GF-D8 (cell line): ENCODE measurements at regions not wholly inside any gene's neighbourhood (a gene's known extent, or its start where the extent isn't known, plus 50 kb on each side); places are given as distances from the start of the nearest gene placed in this dataset.
A peak's percentile ranks its signal among the peaks of the same experiment; 100 is the strongest.
"Not testable (repeated sequence)": the region's sequence is repeated elsewhere in the genome, so short reads cannot be mapped to it uniquely, and the experiment has no call there.

ENCODE experiments used
- DNase-seq: peaks from one replicate; lab custom pipeline; 2025; lab: John Stamatoyannopoulos, UW

DNA sequence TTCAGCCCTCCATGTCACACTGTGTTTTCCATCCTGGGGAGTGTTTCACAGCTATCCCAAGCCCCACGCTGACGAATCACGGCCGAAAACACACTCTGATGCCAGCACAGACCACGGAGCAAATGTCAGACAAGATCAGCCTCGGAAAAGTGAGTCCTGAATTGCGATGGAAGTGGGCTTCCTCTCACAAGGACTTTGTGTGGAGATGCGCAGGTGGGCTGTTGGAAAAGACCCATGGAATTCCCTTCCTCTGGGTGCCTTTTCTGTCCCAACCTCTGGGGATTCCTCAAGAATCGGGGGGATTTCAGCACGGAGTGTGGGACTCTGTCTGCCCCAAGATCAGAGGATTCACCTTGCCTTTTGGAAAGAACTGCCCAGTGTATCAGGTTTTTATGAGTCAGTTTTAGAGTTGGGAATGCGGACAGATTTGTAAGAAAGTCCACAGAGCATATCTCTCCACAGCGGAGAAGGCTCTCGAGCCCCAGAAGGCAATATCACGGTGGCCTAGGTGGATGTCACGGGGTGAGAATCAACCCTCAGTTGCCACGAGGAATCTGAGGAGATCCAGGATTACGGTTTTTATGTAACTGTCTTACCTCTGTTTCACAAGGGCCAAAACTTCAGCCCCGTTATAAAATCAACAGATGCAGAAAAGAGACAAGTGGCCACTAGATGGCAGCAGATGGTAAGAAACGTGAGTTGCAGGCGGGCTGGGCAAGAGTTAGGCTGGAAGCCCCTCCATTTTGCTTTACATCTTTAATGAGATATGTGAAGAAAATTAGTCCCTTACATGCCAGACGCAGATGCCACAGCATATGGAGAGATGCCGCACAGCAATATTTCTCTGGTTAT, 201.9 kb downstream of the DAD1 start:
- peak; percentile 16 for DNase-seq

DNA sequence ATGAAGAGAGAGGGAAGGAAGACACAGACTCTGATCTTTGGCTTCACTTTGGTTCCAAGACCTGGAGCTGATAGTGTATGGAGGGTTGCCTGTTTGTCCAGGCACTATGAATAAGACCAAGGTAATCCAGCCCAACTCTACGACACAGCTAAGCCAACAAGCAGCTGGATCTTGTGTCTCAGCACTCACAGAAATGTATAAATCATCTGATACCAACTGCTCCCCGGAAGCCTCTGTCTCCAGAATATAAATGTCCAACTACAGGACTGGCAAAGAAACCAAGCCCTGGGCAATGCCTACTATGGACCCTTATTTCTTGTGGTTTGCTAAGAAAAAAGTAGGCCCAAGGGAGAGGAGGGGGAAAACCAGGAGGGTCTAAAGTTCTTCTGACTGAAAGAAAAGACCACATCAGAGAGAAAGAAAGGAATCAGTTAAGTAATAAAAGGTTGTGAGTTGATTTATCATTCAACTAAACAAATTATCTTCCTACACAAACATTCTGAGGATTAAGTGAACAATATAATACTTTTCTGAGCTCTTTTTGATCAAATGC, 204.0 kb downstream of the DAD1 start:
- DNase-seq: no peak

DNA sequence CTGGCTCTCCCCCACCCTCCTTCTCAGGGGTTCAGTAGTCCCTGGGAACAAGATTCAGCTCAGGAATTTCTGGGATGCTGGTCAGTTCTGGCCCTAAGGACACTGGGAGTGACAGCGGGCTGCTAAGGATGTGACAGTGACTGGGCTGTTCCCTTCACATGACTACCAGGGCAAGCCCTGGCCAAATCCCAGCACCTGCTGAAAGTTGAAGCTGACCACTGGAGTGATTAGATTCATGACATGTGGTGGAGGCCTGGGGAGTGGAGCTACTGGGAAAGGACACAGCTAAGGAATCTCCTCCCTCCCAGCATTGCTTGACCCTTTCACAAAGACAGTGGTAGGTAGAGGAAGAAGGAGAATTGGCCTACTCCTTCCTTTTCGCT, 204.9 kb downstream of the DAD1 start:
- DNase-seq: no peak

DNA sequence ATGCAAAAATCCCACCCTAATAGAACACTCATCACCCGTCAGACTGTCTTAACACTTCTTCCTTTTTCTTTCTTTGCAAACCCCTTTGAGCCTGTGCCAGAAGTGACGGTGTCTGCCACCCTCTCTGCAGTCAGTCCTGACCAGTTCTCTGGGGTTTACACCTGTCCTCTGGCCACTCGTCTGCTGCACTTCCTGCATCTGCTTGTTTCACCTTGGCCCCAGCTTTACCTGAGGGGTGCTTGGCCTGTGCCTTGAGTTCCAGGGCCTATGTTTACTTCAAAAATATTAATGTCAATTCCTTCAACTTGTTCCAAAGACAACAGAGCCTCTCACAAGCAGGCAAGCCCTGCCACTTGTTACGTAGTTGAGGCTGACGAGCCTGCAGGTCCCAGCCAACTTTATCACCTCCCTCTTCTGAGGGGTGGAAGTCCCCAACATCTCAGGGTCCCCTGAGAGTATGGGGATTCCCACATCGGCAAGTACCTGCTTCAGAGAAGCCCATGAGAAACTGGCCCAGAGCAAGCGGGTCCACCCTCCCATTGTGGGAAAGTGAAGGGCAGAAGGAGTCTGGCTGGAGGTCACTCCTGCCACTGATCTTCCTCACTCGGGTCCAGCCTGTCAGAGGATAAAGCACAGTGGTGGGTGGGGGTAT, 205.4 kb downstream of the DAD1 start:
- no peak for DNase-seq

DNA sequence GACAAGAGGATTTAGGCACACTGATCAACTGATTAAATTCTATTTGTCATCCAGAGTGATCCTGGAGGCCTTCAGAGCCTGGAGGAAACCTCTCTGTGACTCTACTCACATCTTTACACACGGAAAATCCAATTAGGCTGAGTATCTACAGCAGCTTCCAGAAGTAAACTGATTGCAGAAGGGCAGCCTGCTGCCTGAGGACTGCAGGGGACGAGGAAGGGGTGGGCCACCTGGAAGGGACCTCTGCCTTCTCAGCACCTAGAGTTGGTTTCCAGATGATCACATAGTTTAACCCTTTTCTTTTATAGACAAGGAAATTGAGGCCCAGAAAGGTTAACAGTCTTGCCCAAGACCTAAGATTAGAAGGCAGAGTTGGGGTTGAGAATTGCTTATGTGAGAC, 206.1 kb downstream of the DAD1 start:
- no peak for DNase-seq

DNA sequence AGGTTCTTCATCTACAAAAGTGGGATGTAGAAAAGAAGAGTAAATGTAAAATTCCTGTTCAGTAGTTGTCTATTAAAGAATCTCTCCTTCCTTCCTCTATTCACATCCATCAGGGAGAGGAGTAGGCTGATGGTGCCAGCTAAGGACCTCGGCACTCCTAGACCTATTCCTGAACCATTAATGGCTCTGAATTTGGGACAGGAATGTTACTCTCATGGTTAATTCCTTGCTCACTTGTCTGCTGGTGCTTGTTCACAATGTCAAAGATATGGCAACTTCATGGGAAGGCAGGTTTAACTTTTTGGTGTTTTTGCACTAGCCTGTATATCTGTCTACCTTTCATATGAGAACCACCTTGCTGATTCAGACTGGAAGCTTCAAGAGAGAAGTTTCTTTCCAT, 206.6 kb downstream of the DAD1 start:
- DNase-seq: no peak

DNA sequence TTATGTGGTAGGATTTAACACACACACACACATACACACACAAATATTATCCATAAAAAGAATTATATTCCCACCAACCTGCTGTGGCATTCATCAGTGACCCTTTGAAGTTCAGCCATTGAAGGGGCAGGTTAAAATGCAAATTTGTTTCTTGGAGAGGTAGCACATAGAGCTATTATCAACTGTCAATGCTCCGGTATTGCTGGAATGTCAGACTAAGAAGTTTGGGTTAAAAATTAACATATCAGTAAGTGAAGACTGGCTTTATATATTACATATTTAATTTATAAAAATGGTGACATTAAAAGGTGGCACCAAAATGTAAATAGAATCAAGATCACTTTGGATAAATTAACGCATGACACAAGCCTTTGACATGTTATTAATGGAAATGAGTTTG, 207.3 kb downstream of the DAD1 start:
- no peak for DNase-seq

DNA sequence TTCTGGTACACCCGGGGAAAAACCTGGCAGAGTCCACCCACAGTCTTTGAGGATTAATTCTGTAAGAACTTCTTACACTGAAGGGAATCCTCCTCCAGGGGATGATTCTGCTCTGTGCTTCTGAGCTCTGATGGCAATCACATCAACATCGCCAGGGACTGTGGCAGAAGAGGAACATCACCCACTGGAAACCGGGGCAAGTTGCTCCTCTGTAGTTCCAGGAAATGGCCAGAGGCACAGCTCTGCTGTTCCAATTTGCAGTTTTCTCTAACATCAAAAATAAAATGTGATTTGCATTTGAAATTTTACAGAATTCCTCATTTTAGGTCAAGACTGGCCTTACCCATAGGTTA, 207.6 kb downstream of the DAD1 start:
- DNase-seq: no peak

DNA sequence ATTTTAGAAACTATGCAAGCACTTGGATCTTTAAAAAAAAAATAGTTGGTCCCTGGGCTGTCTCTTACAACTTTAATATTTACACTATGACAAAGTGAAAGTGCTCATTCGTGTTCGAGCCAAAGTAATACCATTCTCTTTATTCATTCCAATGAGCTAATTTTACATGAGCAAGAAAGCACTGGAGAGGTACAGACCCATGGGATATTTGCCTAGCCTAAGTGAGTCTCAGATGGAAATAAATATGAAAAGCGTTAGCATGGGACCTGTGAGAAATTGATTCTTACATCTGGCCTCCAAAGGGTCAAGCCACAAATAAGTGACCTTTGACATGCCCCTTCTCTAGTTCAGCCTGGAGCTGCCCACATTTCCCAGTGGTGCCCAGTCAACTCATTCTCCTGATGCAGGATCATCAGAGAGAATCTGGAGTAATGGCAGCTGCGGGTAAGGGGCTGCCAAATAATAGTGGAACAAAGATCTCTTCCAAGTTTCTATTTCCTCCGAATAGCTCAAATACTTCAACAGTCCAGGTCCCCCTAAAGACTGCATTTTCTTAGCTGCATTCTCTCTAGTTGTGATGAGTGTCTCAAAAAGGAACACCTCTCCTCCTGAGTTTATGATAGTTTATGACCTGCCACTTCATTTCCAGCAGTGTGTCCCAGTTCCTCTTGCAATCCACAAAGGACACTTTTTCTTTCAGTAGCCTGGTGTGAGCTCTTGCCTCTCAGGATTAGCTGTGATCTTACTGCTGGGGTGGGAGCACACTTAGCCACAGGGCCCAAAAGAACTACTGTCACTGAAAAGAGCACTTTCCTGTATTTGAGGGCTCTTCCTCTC, 208.2 kb downstream of the DAD1 start:
- no peak for DNase-seq

DNA sequence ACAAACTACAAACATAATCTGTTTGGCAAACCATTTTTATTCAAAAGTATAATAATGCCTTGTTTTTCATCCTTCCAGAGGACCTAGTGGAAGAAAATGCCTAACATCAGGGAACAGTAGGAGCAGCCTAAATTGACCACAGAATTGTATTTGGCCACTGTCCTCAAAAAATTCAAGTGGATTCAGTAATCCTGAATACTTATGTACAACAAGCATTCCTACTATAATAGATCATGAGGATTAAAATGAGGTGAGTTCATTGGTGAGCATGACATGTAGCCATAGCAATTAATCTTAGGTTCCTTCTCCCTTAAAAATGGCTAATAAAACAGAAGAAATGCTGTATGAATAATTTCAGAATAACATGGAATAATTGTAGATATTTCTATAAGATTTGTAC, 209.3 kb downstream of the DAD1 start:
- DNase-seq: no peak

DNA sequence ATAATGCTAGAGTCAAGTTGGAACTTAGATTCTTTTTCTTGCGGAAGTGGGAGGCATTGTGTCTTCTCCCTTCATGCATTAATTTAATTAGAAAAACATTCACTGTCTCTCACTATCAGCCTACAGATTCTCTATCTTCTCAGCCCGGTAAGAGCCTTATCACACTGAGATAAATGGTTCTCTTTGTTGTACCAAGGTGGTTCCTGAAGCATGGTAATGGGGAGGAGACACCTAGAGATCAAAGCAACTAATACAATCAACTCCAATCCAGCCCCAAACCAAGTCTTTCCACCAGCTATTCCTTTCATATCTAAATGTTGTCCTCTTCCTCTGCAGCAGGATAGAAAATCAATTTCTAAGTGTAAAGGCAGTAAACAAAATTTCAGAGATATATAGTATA, 210.8 kb downstream of the DAD1 start:
- DNase-seq: no peak

DNA sequence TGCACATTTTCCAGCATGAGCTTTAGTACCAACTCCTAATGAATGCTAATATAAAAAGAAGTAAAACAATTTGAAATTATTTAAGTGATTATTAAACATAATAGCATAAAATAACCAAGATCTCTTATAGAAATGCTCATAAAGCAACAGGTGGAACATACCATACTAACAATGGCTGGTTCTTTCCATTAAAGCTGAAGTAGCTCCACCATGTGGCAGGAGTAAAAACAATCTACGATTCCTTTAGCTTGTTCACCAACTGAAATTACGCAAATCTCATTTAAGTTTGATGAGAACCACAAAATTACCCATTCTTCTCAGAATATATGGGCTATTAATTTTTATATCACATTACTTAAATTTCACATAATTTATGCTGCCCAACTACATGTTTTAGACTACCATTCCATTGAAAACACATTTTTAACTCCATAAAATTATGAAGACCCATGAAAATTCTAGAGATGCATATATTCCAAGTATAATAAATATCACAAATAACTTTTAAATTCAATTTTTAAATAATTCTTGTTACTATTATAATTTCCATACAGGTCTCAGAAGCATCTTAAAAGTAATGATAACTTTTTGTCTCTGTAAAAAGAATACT, 213.6 kb downstream of the DAD1 start:
- no peak for DNase-seq

DNA sequence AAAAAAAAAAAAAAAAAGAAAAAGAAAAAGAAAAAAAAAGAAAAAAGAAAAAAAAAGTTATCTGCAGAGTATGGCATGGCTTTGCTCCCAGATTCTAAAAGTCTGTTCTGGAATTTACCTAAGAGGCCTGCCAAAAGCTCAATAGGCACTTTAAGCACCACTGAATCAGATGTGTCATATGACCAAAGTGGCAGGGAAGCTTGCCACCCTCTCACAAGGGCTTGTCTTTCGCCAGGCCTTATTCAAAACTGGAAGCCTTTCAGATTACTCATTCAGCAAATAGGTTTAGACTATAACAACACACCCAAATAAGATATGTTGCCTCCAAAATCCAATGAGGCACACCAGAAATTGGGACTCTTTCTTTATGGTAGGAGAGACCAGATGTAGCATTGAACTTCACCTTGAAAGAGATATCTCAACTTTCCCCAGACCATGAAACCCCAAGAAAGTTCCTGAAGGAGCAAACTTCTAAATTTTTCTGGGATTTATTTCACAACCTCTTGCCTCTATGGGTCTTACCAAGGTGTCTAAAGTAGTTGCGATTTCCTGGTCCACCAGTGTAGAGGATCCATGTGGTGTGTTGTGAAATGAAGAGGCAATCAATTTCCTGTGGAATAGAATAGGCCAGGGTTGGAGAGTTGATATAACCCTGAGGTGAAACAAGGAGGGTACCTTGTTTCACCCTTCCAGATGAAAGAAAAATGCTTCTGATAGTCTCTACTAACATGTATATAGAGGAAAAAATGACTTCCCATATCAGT, 218.8 kb downstream of the DAD1 start:
- DNase-seq: no peak

DNA sequence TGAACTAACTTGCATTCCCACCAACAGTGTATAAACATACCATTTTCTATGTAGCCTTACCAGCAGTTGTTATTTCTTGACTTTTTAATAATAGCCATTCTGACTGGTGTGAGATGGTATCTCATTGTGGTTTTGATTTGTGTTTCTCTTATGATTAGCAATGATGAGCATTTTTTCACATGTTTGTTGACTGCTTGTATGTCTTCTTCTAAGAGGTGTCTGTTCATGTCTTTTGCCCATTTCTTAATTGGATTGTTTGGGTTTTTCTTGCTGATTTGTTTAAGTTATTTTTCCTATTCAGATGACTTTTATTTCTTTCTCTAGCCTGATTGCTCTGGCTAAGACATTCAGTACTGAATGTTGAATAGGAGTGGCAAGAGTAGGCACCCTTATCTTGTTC, 230.3 kb downstream of the DAD1 start:
- no peak for DNase-seq

DNA sequence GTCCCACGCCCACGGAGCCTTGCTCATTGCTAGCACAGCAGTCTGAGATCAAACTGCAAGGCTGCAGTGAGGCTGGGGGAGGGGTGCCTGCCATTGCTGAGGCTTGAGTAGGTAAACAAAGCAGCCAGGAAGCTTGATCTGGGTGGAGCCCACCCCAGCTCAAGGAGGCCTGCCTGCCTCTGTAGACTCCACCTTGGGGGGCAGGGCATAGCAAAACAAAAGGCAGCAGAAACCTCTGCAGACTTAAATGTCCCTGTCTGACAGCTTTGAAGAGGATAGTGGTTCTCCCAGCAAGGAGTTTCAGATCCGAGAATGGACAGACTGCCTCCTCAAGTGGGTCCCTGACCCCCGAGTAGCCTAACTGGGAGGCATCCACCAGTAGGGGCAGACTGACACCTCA, 239.7 kb downstream of the DAD1 start:
- not testable (repeated sequence) for DNase-seq

DNA sequence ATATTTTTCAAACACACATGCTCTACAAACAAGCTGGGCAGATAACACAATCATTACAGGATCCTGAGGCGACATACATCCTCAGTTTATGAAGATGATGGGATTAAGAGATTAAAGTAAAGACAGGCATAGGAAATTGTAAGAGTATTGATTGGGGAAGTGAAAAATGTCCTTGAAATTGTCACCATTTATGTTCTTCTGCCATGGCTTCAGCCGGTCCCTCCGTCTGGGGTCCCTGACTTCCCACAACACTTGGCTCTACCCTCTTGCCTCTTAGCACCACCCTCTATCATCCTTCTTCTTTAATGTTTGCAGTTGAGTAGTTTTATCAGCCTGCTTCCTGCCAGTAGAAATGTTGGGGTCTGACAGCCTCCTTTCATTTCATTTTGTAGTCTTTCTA, 244.4 kb downstream of the DAD1 start:
- no peak for DNase-seq

DNA sequence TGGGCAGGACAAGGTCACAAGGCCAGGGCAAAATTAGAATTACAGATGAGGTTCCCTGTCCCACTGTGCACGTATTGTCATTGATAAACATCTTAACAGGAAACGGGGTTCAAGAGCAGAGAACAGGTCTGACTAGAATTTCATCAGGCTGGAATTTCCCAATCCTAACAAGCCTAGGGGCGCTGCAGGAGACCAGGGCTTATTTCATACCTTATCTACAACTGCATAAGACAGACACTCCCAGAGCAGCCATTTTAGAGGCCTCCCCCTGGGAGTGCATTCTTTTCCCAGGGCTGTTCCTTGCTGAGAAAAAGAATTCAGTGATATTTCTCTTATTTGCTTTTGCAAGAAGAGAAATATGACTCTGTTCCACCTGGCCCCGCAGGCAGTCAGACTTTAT, 244.8 kb downstream of the DAD1 start:
- not testable (repeated sequence) for DNase-seq

DNA sequence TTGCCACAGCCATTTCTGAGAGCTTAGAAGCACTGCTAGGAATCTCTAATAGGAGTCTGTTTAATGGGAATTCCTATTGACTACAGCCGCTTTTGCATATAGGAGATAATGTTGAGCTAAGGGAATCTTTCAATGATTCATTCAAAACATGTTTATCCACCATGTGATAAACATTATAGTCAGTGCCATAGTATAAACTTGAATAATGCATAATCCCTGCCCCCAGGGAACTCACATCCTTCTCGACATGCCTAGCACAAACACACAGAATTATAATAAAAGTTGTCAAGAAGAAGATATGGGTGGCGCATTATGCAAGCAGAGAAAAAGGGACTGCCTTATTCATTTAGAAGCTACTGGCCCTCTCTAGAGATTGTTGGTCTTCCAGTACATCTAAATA, 248.0 kb downstream of the DAD1 start:
- no peak for DNase-seq

DNA sequence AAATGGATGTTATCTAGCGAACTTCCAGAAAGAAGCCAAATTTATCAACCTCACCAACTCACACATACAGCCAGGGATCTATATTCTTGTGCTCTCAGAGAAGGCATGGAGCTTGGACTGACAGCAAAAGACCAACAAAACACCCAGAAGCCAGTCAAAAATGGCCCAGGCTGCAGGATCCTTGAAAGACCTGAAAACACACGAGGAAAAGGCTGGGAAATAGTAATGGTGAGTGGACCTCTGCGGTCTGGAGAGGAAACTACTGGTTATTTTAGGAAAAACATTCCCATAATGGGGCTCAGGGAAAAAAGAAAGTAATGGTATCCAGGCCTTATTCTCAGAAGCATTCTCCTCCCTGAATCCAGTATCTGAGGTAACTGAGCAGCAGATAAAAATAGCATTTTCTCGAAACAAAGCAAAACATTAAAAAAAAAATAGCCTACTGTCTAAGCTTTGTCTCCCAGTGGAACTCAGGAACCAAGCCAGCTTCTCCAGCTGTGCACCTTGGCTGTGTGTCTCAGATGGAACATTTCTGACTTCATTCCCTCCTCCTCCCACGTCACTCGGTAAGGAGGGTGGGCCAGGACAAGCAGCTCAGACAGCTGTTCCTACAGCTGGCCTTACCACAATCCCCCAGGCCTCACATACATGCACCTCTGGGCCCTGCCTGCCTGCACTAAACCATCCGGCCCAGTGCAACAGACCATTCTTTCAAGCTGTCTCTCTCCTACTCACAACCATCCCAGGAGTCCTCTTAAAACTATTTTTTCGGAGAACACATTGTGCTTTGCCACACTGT, 249.9 kb downstream of the DAD1 start:
- DNase-seq: no peak

DNA sequence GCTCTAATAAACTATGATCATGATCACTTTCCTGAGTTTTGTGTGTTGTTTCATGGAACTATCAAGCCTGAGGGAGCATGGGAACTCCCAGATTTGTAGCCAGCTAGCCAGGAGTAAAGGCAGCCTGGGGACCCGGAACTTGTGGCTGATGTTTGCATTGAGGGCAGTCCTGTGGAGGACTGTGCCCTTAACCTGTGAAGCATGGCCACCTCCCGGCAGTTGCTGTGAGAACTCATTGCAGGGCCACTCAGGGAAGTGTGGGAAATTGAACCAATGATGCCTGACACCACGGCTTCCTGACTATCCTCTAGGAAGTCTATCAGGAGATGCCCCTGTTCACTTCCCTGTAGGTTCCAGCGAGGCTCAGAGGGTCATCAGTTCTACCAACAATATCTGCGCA, 250.6 kb downstream of the DAD1 start:
- DNase-seq: no peak

DNA sequence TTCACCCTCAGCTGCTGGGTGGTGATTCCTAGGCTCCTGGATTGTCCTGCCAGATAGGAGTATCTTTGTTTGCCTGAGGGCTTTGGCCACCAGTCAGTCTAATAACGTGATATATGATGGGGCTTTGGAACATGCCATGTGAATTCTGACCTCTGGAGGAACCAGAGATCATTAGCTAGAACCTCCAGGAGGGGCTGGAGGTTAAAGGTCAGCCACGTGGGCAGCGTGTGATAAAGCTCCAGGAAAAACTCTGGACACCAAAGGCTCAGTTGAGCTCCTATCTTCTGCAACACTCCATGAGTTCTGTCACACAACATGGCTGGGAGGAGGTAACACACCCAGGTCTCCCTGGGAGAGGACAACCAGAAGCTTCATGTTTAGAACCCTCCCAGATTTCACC, 251.1 kb downstream of the DAD1 start:
- DNase-seq: no peak
